ENCODE measurements at regions not wholly inside any gene's neighbourhood (a gene's known extent, or its start where the extent isn't known, plus 50 kb on each side); places are given as distances from the start of the nearest gene placed in this dataset.
A peak's percentile ranks its signal among the peaks of the same experiment; 100 is the strongest.

GRCh38 chr3:74089814-74090213, 465.1 kb upstream of the PDZRN3 start:
- DNase-seq (ENCODE audit: low spot score) (no peak), ATAC-seq (peak; percentile 39)
- ChIA-PET CTCF (no interaction called here), POLR2A (no interaction called here)
- no peaks in the 10 kb centered on the region for H3K36me3 Mint-ChIP-seq
- H3K4me1 Mint-ChIP-seq, result no peaks in the 10 kb centered on the region
- no peak overlapping the region for H3K4me3 Mint-ChIP-seq
- H3K9me3 Mint-ChIP-seq, result no peaks in the 10 kb centered on the region
- no peak overlapping the region for H3K27ac Mint-ChIP-seq
- TF ChIP-seq E2F5 (CRISPR knock-in tag; IDR thresholded peaks at IDR 0.05) (no peak), NR1H2 (CRISPR knock-in tag; IDR thresholded peaks at IDR 0.05) (no peak), ZNF138 (CRISPR knock-in tag; conservative IDR thresholded peaks at IDR 0.05) (no peak)
- H3K27me3 Mint-ChIP-seq (ENCODE audit: low read depth), result no peaks in the 10 kb centered on the region

- TF ChIP-seq CREM (CRISPR knock-in tag; IDR thresholded peaks at IDR 0.05) (no peak), SMAD4 (CRISPR knock-in tag; IDR thresholded peaks at IDR 0.05) (no peak), NFE2L1 (CRISPR knock-in tag; IDR thresholded peaks at IDR 0.05) (no peak), E2F4 (CRISPR knock-in tag; IDR thresholded peaks at IDR 0.05; ENCODE audit: borderline replicate concordance, low read depth) (no peak), EMX1 (CRISPR knock-in tag; IDR thresholded peaks at IDR 0.05) (no peak), ZNF138 (CRISPR knock-in tag; conservative IDR thresholded peaks at IDR 0.05) (no peak), ESRRA (CRISPR knock-in tag; IDR thresholded peaks at IDR 0.05; ENCODE audit: borderline replicate concordance) (no peak), ZSCAN18 (CRISPR knock-in tag; IDR thresholded peaks at IDR 0.05) (no peak), AR (CRISPR knock-in tag; IDR thresholded peaks at IDR 0.05) (no peak), JUN (CRISPR knock-in tag; IDR thresholded peaks at IDR 0.05) (no peak), PRDM15 (CRISPR knock-in tag; IDR thresholded peaks at IDR 0.05) (no peak), ZNF281 (CRISPR knock-in tag; IDR thresholded peaks at IDR 0.05) (no peak), CREB1 (CRISPR knock-in tag; IDR thresholded peaks at IDR 0.05) (no peak), SOX15 (CRISPR knock-in tag; IDR thresholded peaks at IDR 0.05) (no peak), FOXJ3 (CRISPR knock-in tag; IDR thresholded peaks at IDR 0.05; ENCODE audit: borderline replicate concordance) (no peak), RORB (CRISPR knock-in tag; IDR thresholded peaks at IDR 0.05) (no peak), ZNF219 (CRISPR knock-in tag; IDR thresholded peaks at IDR 0.05; ENCODE audit: borderline replicate concordance) (no peak), CBFB (CRISPR knock-in tag; IDR thresholded peaks at IDR 0.05; ENCODE audit: low read depth) (no peak), NR3C1 (CRISPR knock-in tag; conservative IDR thresholded peaks at IDR 0.05; ENCODE audit: low read depth) (no peak)
- H3K9me3 Mint-ChIP-seq, result no peaks in the 10 kb centered on the region
- ATAC-seq (no peak), DNase-seq (ENCODE audit: low spot score) (no peak)
- CTCF ChIA-PET, result interaction anchor here (0.6 kb wide), 1 partner anchor 572 kb away, joined by 3 read pairs; no protein-coding TSS in a partner anchor
- no peaks in the 10 kb centered on the region; the same call in 1 of the 2 replicates for H3K27me3 Mint-ChIP-seq (ENCODE audit: low read depth)
- POLR2A ChIA-PET, result no interaction called here
- H3K4me3 Mint-ChIP-seq, result no peak overlapping the region
- no peaks in the 10 kb centered on the region for H3K36me3 Mint-ChIP-seq
- no peak overlapping the region for H3K27ac Mint-ChIP-seq
- H3K4me1 Mint-ChIP-seq, result peaks cover 11% of the 10 kb centered on the region
Observed at GRCh38 chr3:74080056-74080461, 455.3 kb upstream of the PDZRN3 start.
